ENCODE measurements at regions not wholly inside any gene's neighbourhood (a gene's known extent, or its start where the extent isn't known, plus 50 kb on each side); places are given as distances from the start of the nearest gene placed in this dataset.
"Not testable (repeated sequence)": the region's sequence is repeated elsewhere in the genome, so short reads cannot be mapped to it uniquely, and the experiment has no call there.

DNA sequence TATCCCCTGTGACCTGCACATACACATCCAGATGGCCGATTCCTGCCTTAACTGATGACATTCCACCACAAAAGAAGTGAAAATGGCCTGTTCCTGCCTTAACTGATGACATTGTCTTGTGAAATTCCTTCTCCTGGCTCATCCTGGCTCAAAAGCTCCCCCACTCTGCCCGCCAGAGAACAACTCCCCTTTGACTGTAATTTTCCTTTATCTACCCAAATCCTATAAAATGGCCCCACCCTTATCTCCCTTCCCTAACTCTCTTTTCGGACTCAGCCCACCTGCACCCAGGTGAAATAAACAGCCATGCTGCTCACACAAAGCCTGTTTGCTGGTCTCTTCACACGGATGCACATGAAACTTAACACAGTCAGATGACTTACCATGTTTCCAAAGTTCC, 403.8 kb downstream of the TBC1D32 start:
- DNase-seq: not testable (repeated sequence)

GRCh38 chr6:120924214-120924613, 410.1 kb downstream of the TBC1D32 start:
- no peak for DNase-seq

DNA sequence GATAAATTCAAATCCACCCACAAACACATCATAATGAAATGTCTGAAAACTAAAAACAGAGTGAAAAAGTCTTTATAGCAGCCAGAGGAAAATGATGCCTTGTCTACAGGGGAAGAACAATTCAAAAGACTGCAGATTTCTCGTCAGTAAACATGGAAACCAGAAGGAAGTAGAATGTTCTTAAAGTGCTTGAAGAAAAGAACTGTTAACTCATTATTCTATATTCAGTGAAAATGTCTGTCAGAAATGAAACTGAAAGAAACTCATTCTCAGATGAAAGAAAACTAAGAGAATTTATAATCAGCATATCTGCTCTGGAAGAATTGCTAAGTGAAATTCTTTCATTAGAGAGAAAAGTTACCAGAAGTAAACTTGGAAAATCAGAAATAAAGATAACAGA, 416.1 kb downstream of the TBC1D32 start:
- DNase-seq: no peak

- DNase-seq: no peak
These were observed 417.4 kb downstream of the TBC1D32 start for GRCh38 chr6:120916844-120917243.

DNA sequence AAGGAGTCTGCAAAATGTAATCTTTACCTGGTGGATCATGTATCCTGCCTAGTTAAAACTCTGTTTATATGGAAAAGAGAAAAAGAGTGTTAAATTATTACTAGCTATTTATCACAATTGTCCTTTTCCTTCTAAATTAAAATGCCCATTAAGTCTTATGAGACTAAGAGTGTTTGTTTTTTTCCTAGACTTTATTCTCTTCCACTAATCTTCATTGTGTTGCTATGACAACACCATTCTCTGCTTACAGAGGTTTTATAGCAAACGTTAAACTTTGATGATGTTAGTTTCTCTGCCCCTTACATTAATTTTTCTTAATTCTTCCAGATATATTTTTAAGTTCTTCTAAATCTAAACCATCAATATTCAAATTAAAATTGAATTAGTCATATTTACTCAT, 420.8 kb downstream of the TBC1D32 start:
- DNase-seq: no peak

DNA sequence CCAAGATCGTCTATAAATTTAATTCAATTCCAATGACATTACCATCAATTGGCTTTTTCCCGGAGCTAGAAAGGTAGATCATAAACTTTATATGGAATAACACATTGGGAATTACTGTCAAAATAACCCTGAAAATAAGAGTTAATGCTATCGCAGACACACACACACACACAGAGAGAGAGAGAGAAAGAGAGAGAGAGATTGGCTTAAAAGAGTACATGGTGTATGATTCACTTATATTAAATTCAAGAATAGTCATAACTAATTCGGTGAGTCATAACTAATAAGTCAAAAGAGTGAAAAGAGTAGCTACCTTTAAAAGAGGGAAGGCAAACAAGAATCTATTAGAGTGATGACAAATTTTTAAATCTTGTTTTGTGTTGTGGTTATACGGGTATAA, 425.5 kb downstream of the TBC1D32 start:
- DNase-seq: no peak

DNA sequence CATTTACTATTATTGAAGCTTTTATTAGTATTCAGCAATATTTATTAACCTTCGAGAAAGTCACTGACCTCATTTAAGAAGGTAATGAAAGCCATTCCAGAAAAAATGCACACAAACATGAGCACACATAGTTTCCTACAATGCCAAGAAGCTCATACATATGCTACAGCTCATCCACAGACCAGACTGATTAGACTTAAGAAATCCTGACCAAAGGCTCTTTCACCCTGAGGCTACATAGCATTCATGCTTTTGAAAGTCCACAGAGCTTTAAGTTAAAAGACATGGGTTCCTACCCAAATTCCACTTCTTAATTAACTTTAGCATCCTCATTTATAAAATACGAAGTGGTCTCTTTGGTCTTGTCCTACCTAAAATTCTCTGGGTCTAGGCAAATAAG, 430.4 kb downstream of the TBC1D32 start:
- DNase-seq: no peak

GRCh38 chr6:120899932-120900331, 434.3 kb downstream of the TBC1D32 start:
- DNase-seq: no peak

DNA sequence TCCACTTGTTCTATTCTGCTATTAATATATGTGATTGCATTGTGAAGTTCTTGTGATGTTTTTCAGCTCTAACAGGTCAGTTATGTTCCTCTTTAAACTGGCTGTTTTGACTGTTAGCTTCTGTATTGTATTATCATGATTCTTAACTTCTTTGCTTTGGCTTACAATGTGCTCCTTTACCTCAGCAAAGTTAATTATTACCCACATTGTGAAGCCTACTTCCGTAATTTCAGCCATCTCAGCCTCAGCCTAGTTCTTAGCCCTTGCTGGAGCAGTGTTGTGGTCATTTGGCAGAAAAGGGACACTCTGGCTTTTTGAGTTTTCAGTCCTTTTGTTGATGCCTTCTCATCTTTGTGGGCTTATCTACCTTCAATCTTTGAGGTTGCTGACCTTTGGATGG, 440.2 kb downstream of the TBC1D32 start:
- no peak for DNase-seq

GRCh38 chr6:120876931-120877330, 457.3 kb downstream of the TBC1D32 start:
- no peak for DNase-seq

- no peak for DNase-seq
These were observed 457.9 kb downstream of the TBC1D32 start for GRCh38 chr6:120876424-120876823.

GRCh38 chr6:120875900-120876299, 458.4 kb downstream of the TBC1D32 start:
- DNase-seq: no peak

DNA sequence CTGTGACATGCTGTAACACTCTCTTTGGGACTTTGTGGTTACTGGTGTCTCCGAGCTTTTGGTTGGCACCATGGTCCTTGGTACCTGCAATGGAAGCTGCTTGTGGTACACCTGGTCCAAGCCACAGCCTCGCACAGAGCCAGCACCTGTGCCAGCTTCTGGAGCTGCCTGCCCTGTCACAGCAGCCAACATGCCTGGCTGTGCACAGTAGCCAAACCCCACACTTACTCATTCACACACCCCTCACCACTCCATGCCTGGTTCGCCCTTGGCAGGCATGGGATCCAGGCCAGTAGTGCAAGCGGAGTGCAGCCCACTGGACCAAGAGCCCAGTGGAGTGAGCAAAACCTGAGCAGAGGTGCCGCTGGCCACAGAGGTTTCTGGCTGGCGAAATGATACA, 459.9 kb downstream of the TBC1D32 start:
- DNase-seq: no peak

DNA sequence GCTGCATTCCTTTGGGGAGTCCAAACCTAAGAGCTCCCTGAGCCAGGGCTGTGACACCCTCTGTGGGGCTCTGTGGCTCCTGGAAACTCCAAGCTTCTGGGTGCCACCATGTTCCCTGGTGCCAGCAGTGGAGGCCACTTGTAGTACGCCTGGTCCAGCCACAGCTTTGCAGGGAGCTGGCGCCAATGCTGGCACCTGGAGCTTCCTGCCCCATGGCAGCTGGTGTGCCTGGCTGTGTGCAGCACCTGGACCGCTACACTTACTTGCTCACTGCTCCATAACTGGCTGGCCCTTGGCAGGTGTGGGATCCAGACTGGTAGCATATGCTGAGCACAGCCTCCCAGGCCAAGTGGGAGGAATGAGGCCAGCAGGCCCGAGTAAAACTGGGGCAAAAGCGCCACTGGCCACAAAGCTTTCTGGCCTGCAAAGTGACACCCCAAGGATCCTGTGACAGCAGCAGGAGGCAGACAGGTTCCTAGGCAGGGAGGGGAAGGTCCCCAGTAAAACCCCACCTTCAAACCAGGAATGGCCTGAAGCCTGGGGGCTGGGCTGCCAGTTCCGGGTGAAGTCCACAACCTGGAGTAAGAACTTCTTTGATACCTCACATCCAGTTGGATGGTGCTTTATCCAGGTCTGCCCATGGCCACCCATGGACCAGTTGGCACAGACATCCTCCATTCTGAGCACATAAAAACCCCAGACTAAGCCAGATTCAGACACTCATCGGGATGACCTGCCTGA, 461.0 kb downstream of the TBC1D32 start:
- no peak for DNase-seq

- no peak for DNase-seq
These were observed 462.1 kb downstream of the TBC1D32 start for GRCh38 chr6:120872262-120872578.

GRCh38 chr6:120871416-120872261, 462.6 kb downstream of the TBC1D32 start:
- DNase-seq: no peak

- DNase-seq: peak; percentile 1 to 35 (median 8)
These were observed 464.9 kb downstream of the TBC1D32 start for GRCh38 chr6:120869397-120869796.

DNA sequence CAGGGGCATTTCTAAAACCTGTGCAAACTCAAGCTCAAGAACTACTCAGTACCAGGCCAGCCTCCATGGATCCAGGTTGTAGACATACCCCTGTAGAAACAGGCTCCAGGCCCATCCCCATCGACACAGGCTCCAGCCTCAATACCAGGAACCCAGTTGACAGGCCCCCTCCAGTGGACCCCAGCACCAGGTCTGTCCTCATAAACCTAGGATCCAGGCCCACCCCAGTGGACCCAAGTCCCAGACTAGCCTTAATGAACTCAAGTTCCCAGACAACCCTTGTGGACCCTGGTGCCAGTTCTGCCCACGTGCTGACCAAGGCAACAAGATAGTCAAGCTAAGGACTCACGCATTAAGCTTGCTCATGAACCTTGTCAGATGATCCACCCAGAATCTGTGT, 476.9 kb downstream of the TBC1D32 start:
- DNase-seq: no peak

DNA sequence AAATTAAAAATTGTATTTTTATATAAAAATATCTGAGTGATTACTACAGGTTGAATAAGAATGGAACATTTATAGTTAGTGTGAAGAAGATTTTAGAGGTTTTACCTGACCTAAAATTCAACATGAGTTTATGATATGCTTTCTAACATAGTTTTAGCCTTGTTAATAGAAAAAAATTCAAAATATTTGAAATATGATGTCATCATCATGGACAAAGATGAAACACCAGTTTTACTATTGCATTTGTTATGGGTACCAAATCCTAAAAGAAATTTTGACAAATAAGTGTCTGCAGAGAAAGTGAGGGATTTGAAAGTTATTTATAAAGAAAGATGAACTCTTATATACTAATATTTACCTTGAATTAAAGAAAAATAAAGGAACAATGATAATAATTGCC, 479.7 kb downstream of the TBC1D32 start:
- DNase-seq: no peak

- no peak for DNase-seq
These were observed 480.8 kb downstream of the TBC1D32 start for GRCh38 chr6:120853489-120853888.

GRCh38 chr6:120852293-120852849, 481.9 kb downstream of the TBC1D32 start:
- DNase-seq: no peak

- peak in 2 of 3 donors; percentile 8 to 22 for DNase-seq
These were observed 508.0 kb downstream of the TBC1D32 start for GRCh38 chr6:120826253-120826652.

GRCh38 chr6:120816794-120817193, 517.5 kb downstream of the TBC1D32 start:
- no peak for DNase-seq

All from muscle of back (tissue), 3 donors.